HUES64 (cell line): ENCODE measurements at regions not wholly inside any gene's neighbourhood (a gene's known extent, or its start where the extent isn't known, plus 50 kb on each side); places are given as distances from the start of the nearest gene placed in this dataset.
A peak's percentile ranks its signal among the peaks of the same experiment; 100 is the strongest.

Experiments
- H3K27ac ChIP-seq: 2 replicates; pipeline ENCODE4 v1.7.0; 2013; ENCODE audit warnings: low read depth, low read length, inconsistent platforms
- H3K27me3 ChIP-seq: 2 replicates; pipeline ENCODE4 v1.6.1; 2013; ENCODE audit warnings: mild to moderate bottlenecking, low read length; ENCODE audit not compliant: insufficient read depth
- H3K36me3 ChIP-seq: 2 replicates; pipeline ENCODE4 v1.6.1; 2013; ENCODE audit warnings: mild to moderate bottlenecking, low read length; ENCODE audit not compliant: insufficient read depth
- H3K4me1 ChIP-seq: 2 replicates; pipeline ENCODE4 v1.6.1; 2013; ENCODE audit warnings: mild to moderate bottlenecking, low read length, moderate library complexity; ENCODE audit not compliant: insufficient read depth
- H3K4me3 ChIP-seq: 2 replicates; pipeline ENCODE4 v1.5.1; 2013; ENCODE audit warnings: mild to moderate bottlenecking, low read length, moderate library complexity
- H3K9ac ChIP-seq: 2 replicates; pipeline ENCODE4 v1.6.1; 2013; ENCODE audit warnings: mild to moderate bottlenecking, low read depth, low read length
- H3K9me3 ChIP-seq: 2 replicates; pipeline ENCODE4 v1.6.1; 2013; ENCODE audit warnings: low read depth, low read length; ENCODE audit not compliant: insufficient read depth
- WGBS: fragments of 150-250, 120-280 bp; methylation state at CpG from one replicate; pipeline ENCODE4 v1.1.7; 2013; ENCODE audit warnings: missing lambda C conversion rate; 5-methylcytosine and 5-hydroxymethylcytosine counted together

DNA sequence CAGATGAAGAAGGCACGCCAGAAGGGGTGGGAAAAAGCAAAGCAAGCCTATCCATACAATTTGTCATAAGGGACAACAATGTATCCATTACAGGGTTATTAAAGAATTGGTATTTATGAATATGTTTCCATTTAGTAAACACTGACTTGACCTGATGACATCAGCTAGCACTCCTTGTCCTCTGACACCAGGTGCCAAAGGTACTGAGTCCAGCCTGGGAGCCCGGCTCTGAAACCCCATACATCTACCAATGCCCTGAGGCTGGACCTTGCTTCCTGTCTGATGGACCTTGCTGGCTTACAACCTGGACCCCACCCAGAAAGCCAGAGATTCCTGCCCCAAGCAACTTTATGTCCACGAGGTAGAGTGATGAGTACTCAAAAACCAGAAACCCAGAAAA lies 263.0 kb upstream of the ATP11B start:
- H3K9me3 ChIP-seq: no peaks in the 10 kb centered on the region
- no peak overlapping the region for H3K9ac ChIP-seq
- WGBS: 84% methylated on average over 3 of the region's 3 CpGs
- no peak overlapping the region for H3K27ac ChIP-seq
- H3K27me3 ChIP-seq: no peaks in the 10 kb centered on the region
- H3K4me1 ChIP-seq: no peaks in the 10 kb centered on the region
- no peaks in the 10 kb centered on the region for H3K36me3 ChIP-seq
- no peak overlapping the region for H3K4me3 ChIP-seq

DNA sequence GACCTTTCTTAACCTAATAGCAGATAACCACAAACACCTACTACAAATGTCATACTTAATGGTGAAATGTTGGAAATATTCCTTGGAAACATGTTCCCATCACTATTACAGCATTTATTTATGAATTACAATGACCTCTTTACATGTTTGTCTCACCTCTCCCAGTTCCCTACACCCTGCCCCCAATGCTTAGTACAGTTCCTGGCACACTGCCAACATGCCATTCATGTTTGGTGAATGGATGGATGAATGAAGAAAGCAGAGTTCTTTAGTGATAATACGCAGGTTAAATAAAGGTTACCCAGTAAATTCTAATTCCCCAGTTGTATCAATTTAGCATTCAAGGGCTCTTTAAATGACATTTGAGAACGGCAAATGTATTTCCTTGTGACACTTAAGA lies 259.9 kb upstream of the ATP11B start:
- 86% methylated on average over 2 of the region's 2 CpGs for WGBS
- H3K9ac ChIP-seq: no peak overlapping the region
- H3K4me3 ChIP-seq: no peak overlapping the region
- no peaks in the 10 kb centered on the region for H3K27me3 ChIP-seq
- no peaks in the 10 kb centered on the region for H3K9me3 ChIP-seq
- H3K4me1 ChIP-seq: peaks cover 9% of the 10 kb centered on the region; the same call in 1 of the 2 replicates
- no peaks in the 10 kb centered on the region for H3K36me3 ChIP-seq
- no peak overlapping the region for H3K27ac ChIP-seq

DNA sequence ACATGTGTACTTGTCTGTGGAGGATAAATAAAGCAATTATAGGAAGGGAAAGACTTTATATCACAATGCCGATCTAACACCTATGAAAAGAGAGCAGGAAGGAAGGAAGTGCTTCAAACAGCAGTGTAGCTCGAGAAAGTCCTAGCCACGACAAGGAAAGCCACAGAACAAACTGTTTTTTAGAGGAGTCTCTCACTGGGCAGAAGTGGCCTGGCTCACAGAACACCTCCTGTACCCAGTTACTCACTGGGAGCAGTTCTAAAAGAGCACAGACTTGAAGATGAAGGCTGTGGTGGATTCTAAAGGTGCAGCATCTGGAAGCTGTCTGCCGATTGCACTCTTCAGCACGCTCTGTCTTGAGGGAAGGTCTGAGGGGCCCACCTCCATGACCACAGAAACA lies 248.8 kb upstream of the ATP11B start:
- no peaks in the 10 kb centered on the region for H3K27me3 ChIP-seq
- H3K4me1 ChIP-seq: no peaks in the 10 kb centered on the region
- H3K9me3 ChIP-seq: no peaks in the 10 kb centered on the region
- no peak overlapping the region for H3K4me3 ChIP-seq
- no peaks in the 10 kb centered on the region for H3K36me3 ChIP-seq
- 93% methylated on average over 5 of the region's 5 CpGs for WGBS
- H3K9ac ChIP-seq: no peak overlapping the region
- no peak overlapping the region for H3K27ac ChIP-seq

DNA sequence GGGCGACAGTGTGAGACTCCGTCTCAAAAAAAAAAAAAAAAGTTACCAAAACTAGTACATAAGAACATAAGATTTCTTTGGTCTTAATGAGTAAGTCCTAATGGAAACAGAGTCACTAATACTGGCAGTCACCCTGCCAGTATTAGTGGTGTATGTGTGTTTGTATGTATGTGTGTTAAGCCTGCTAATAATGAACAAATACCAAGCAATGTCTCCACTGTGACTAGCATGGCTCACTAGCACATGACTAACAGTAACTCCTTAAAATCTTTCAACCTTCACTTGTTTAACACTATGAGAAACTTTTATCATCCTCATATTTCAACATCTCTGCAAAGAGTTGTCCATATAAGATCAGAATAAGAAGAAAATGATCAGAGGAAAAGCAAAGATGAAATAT lies 231.0 kb upstream of the ATP11B start:
- Histone ChIP-seq H3K36me3 (no peaks in the 10 kb centered on the region), H3K9ac (no peak overlapping the region), H3K27me3 (no peaks in the 10 kb centered on the region), H3K4me1 (peaks cover 26% of the 10 kb centered on the region), H3K9me3 (peaks cover 10% of the 10 kb centered on the region; the same call in 1 of the 2 replicates), H3K4me3 (no peak overlapping the region), H3K27ac (no peak overlapping the region)
- WGBS: 100% methylated on average over 2 of the region's 2 CpGs

DNA sequence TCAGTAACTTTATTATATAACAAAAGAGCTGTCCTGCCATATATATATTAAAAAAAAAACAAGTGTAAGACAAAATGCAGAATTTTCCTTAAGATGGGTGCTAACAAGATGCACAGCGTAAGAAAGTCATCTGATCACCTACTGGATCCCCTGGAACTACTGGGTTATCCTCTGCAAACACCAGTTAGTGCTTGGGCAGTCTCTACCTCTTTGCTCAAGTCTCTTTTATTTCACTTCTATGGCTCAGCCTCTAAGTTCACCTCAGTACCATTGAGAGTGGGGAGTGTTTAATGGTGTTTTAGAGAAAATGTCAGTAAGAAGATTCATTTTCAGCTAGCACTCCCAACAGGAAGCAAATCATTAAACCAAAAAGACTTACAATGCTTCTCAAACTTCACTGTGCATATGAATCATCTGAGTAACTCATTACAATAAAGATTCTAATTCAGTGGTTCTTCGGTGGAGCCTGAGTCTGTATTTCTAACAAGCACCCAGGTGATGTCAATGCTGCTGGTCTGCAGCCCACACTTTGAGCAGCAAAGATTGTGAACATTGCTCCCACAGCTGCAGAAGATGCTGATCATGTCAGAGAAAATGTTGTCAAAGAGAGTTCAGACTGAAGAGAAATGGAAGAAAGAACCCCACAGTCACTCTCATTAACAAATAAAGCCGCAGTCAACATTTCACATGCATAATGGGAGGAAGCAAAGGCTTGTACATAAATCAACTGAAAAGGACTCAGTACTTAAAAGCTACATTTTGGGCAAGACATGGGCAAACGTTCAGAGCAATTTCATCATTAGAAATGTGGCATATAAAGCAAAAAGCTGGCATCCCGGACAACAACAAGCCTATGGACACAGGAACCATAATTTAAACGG lies 227.1 kb upstream of the ATP11B start:
- 73% methylated on average over 6 of the region's 6 CpGs for WGBS
- Histone ChIP-seq H3K27me3 (no peaks in the 10 kb centered on the region), H3K36me3 (no peaks in the 10 kb centered on the region), H3K9me3 (no peaks in the 10 kb centered on the region), H3K4me3 (no peak overlapping the region), H3K27ac (no peak overlapping the region), H3K9ac (no peak overlapping the region), H3K4me1 (peaks cover 33% of the 10 kb centered on the region)

DNA sequence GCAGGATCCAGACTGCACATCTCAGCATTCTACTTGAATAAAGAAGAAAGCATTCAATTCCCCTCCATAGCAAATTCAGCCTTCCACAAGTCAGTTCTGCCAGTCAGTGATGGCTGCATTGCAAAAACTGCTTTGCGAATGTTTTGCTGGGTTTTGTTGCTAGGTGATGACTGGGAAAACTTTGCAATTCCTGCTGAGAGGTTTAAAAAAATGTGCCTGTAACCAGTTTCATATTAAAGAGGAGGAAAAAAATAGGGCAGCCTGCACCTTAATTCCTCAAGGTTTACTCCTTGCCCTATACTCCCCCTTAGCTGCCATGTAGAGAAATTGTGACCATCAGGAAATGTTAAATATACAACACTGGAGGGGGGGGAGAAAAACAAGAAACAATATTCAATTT lies 225.6 kb upstream of the ATP11B start:
- WGBS: 68% methylated on average over 1 of the region's 1 CpG

DNA sequence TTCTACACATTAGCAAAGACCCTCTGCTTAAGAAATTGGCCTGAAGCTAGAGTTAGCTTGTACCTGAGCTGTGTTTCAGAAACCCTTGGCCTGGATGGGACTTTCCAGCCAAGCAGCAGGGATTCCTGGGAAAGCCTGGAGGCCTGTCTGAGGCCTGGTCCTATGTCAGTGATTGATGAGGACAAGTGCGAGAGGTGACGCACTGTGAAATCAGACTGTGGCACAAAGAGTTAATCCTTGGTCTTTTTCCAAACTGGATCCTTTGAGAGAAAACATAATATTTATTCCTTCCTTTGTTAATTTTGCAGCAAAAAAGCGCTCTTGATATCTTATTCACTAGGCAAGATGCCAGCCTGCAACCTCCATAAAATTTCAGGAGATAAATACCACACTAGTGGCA lies 225.0 kb upstream of the ATP11B start:
- Histone ChIP-seq H3K27me3 (no peaks in the 10 kb centered on the region), H3K9ac (no peak overlapping the region), H3K27ac (peak overlapping the region; percentile 61; the same call in 1 of the 2 replicates), H3K4me1 (peaks cover 33% of the 10 kb centered on the region), H3K9me3 (no peaks in the 10 kb centered on the region), H3K4me3 (no peak overlapping the region), H3K36me3 (no peaks in the 10 kb centered on the region)
- WGBS: 93% methylated on average over 3 of the region's 3 CpGs

More for the DNA sequence above, 225.6 kb upstream of the ATP11B start:
- H3K36me3 ChIP-seq: no peaks in the 10 kb centered on the region
- peak overlapping the region; percentile 61; the same call in 1 of the 2 replicates for H3K27ac ChIP-seq
- no peak overlapping the region for H3K9ac ChIP-seq
- no peaks in the 10 kb centered on the region for H3K27me3 ChIP-seq
- peaks cover 33% of the 10 kb centered on the region for H3K4me1 ChIP-seq
- H3K9me3 ChIP-seq: no peaks in the 10 kb centered on the region
- no peak overlapping the region for H3K4me3 ChIP-seq

DNA sequence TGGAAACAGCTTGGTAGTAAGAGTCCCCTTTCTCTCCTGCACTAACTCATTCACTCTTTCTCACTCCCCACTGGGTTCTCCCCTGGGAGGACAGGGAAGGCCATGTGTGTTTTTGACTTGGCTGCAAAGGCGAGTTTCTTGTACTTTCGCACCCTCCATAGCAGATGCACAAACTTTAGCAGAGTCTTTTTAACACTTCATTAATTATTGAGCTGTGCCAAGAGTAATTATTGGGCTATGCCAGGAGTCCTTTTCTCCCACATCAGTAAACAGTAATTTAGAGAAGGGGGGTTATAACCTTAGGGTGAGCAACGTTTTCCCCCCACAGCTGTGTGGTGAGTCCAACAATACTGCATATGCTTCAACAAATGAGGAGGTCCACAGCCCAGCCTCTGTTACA lies 224.4 kb upstream of the ATP11B start:
- Histone ChIP-seq H3K27me3 (no peaks in the 10 kb centered on the region), H3K9me3 (no peaks in the 10 kb centered on the region), H3K4me1 (peaks cover 33% of the 10 kb centered on the region), H3K9ac (no peak overlapping the region), H3K4me3 (no peak overlapping the region), H3K36me3 (no peaks in the 10 kb centered on the region), H3K27ac (no peak overlapping the region)
- WGBS: 81% methylated on average over 3 of the region's 3 CpGs

DNA sequence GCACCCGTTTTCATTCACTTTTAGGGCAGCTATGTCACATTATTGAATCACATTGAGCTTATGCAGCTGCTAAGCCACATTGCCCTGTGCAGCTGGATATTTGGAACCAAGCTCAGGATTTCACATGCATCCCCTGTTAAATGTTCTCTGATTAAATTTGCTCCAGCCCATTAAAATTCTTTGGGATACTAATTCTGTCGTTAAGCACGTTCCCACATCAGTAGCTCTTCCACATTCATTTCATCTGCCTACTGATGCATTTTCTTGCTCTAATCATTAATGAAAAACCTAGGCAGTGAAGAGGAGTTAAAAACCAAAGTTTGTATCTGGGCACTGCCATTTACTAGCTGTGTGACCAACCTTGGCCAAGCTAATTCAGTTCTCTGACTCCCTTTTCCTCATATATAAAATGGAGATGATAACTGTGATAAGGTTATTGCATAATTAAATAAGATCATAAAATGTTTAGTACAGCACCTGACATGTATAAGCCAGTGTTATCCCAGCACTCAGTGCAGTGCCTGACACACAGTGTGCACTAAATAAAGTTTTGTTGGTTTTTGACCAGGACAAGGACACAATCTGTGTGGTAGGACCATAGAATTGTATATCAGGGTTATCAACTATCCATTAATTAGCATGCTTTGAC lies 222.2 kb upstream of the ATP11B start:
- Histone ChIP-seq H3K36me3 (no peaks in the 10 kb centered on the region), H3K9me3 (no peaks in the 10 kb centered on the region), H3K4me1 (peaks cover 19% of the 10 kb centered on the region), H3K27me3 (no peaks in the 10 kb centered on the region), H3K9ac (no peak overlapping the region), H3K4me3 (no peak overlapping the region), H3K27ac (no peak overlapping the region)
- 87% methylated on average over 3 of the region's 3 CpGs for WGBS

DNA sequence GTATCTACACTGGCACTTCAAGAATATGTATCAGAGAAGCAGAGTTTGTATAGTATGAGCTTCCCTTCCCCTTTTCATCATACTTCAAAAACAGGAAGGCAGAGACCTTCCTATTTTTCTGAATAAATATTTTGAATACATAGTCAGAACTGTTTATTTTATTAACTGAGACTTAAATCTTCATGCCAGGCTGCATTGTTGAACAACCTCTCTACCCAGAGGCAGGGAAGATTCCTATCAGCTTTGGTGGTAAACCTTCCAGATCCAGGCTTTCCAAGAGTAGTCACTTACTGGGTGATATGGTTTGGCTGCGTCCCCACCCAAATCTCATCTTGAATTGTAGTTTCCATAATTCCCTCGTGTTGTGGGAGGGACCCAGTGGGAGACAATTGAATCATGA lies 217.4 kb upstream of the ATP11B start:
- 100% methylated on average over 1 of the region's 2 CpGs for WGBS

DNA sequence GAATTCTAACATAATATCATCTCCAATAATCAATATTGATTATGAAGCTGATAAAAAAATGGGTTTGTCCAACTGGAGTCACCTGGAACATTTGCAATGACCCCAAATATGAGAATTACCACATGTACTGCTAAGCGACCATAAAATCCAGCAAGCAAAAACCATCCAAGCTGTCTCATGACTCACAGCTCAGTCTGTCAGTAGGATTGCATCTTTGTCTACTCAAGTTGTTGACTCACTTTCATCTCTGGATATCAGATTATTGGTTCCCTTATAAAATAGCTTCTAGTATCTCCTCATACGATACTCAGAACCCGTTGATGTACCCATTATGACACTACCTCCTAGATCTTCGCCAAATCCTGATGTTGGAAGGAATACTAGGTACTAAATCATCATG lies 209.8 kb upstream of the ATP11B start:
- 98% methylated on average over 4 of the region's 4 CpGs for WGBS
- no peak overlapping the region for H3K27ac ChIP-seq
- H3K9ac ChIP-seq: no peak overlapping the region
- no peaks in the 10 kb centered on the region for H3K4me1 ChIP-seq
- no peaks in the 10 kb centered on the region for H3K27me3 ChIP-seq
- H3K9me3 ChIP-seq: no peaks in the 10 kb centered on the region
- H3K4me3 ChIP-seq: no peak overlapping the region
- H3K36me3 ChIP-seq: no peaks in the 10 kb centered on the region

More for the DNA sequence above, 217.4 kb upstream of the ATP11B start:
- Histone ChIP-seq H3K9me3 (no peaks in the 10 kb centered on the region), H3K36me3 (no peaks in the 10 kb centered on the region), H3K27ac (no peak overlapping the region), H3K4me3 (no peak overlapping the region), H3K27me3 (no peaks in the 10 kb centered on the region), H3K4me1 (no peaks in the 10 kb centered on the region), H3K9ac (no peak overlapping the region)
